OCI-LY1 (cell line): ENCODE measurements at regions not wholly inside any gene's neighbourhood (a gene's known extent, or its start where the extent isn't known, plus 50 kb on each side); places are given as distances from the start of the nearest gene placed in this dataset.

Experiments used
- H2AFZ ChIP-seq: fragments of 200-600 bp; sonication (generic), shearing (Covaris generic); 2 replicates; pipeline ENCODE4 v1.6.0; 2014; ENCODE audit warnings: antibody characterized with exemption, mild to moderate bottlenecking, low read length
- H3F3A ChIP-seq: fragments of 200-600 bp; sonication (generic), shearing (Covaris generic); 2 replicates; pipeline ENCODE4 v1.6.0; 2014; ENCODE audit warnings: mild to moderate bottlenecking, antibody characterized with exemption, low read length, moderate library complexity; ENCODE audit not compliant: insufficient read depth
- H3K27ac ChIP-seq: fragments of 200-600 bp; sonication (generic); 2 replicates; pipeline ENCODE4 v1.5.1; 2014; ENCODE audit warnings: low read length, mixed run types, mild to moderate bottlenecking, low read depth; ENCODE audit not compliant: poor library complexity, severe bottlenecking
- H3K27me3 ChIP-seq: fragments of 200-600 bp; sonication (generic); 2 replicates; pipeline ENCODE4 v1.6.0; 2014; ENCODE audit warnings: antibody characterized with exemption, mild to moderate bottlenecking, low read length, moderate library complexity; ENCODE audit not compliant: insufficient read depth
- H3K36me3 ChIP-seq: fragments of 200-600 bp; sonication (generic); 2 replicates; pipeline ENCODE4 v1.6.1; 2014; ENCODE audit warnings: mild to moderate bottlenecking, antibody characterized with exemption, low read length, moderate library complexity, mixed read lengths; ENCODE audit not compliant: insufficient read depth
- H3K4me1 ChIP-seq: fragments of 200-600 bp; sonication (generic); 2 replicates; pipeline ENCODE4 v1.5.1; 2014; ENCODE audit warnings: mild to moderate bottlenecking, low read length, moderate library complexity; ENCODE audit not compliant: insufficient read depth, severe bottlenecking
- H3K4me2 ChIP-seq: fragments of 200-600 bp; sonication (generic), shearing (Covaris generic); 2 replicates; pipeline ENCODE4 v1.6.1; 2014; ENCODE audit warnings: low read length
- H3K4me3 ChIP-seq: fragments of 200-600 bp; sonication (generic); 2 replicates; pipeline ENCODE4 v1.5.1; 2014; ENCODE audit warnings: low read length, low read depth, mild to moderate bottlenecking, mixed read lengths; ENCODE audit not compliant: poor library complexity, severe bottlenecking
- H3K79me2 ChIP-seq: fragments of 200-600 bp; shearing (Covaris generic); 2 replicates; pipeline ENCODE4 v1.6.1; 2016; ENCODE audit warnings: mixed run types, low read length, mixed read lengths; ENCODE audit not compliant: insufficient read depth
- H3K9ac ChIP-seq: fragments of 200-600 bp; sonication (generic), shearing (Covaris generic); 2 replicates; pipeline ENCODE4 v1.6.1; 2014; ENCODE audit warnings: mild to moderate bottlenecking, low read length, mixed read lengths
- H3K9me2 ChIP-seq: fragments of 200-600 bp; sonication (generic), shearing (Covaris generic); 2 replicates; pipeline ENCODE4 v1.6.1; 2014; ENCODE audit warnings: low read depth, mild to moderate bottlenecking, low read length, mixed read lengths
- H3K9me3 ChIP-seq: fragments of 200-600 bp; shearing (Covaris generic); 2 replicates; pipeline ENCODE4 v1.6.1; 2014; ENCODE audit warnings: low read length, mixed read lengths
- H4K20me1 ChIP-seq: fragments of 200-600 bp; sonication (generic), shearing (Covaris generic); 2 replicates; pipeline ENCODE4 v1.6.0; 2016; ENCODE audit warnings: mild to moderate bottlenecking, low read length; ENCODE audit not compliant: insufficient read depth
- CTCF ChIP-seq: fragments of 200-600 bp; sonication (generic), shearing (Covaris generic); IDR thresholded peaks from 2 replicates; pipeline ENCODE4 v1.5.1; 2017; ENCODE audit warnings: mild to moderate bottlenecking, antibody characterized with exemption, low read length, moderate library complexity, mixed read lengths
- EZH2 ChIP-seq: fragments of 200-600 bp; sonication (generic), shearing (Covaris generic); IDR thresholded peaks from 2 replicates; pipeline ENCODE4 v1.8.0; 2017; ENCODE audit warnings: borderline replicate concordance, mixed run types, mild to moderate bottlenecking, antibody characterized with exemption, low read length, moderate library complexity, mixed read lengths

GRCh38 chr5:121755266-121755665 is 96.4 kb upstream of the FTMT start:
- no peaks in the 10 kb centered on the region for H3K79me2 ChIP-seq
- H3K36me3 ChIP-seq: no peaks in the 10 kb centered on the region
- no peak overlapping the region for H2AFZ ChIP-seq
- H3K4me3 ChIP-seq: no peak overlapping the region
- no peak overlapping the region for H3K9ac ChIP-seq
- no peak overlapping the region for H3K27ac ChIP-seq
- H4K20me1 ChIP-seq: no peaks in the 10 kb centered on the region
- no peaks in the 10 kb centered on the region for H3K4me1 ChIP-seq
- H3K9me3 ChIP-seq: no peaks in the 10 kb centered on the region
- H3K9me2 ChIP-seq: no peaks in the 10 kb centered on the region
- H3K4me2 ChIP-seq: no peak overlapping the region
- no peaks in the 10 kb centered on the region for H3F3A ChIP-seq
- no peaks in the 10 kb centered on the region for H3K27me3 ChIP-seq
- TF ChIP-seq EZH2: no peak
- TF ChIP-seq CTCF: no peak

GRCh38 chr5:121757753-121758152 is 93.9 kb upstream of the FTMT start:
- no peaks in the 10 kb centered on the region for H4K20me1 ChIP-seq
- H3K9me3 ChIP-seq: no peaks in the 10 kb centered on the region
- no peak overlapping the region for H3K9ac ChIP-seq
- no peaks in the 10 kb centered on the region for H3K36me3 ChIP-seq
- H3F3A ChIP-seq: no peaks in the 10 kb centered on the region
- H3K4me1 ChIP-seq: no peaks in the 10 kb centered on the region
- H3K4me3 ChIP-seq: no peak overlapping the region
- no peak overlapping the region for H3K27ac ChIP-seq
- no peaks in the 10 kb centered on the region for H3K9me2 ChIP-seq
- no peaks in the 10 kb centered on the region for H3K79me2 ChIP-seq
- no peak for TF ChIP-seq EZH2
- TF ChIP-seq CTCF: no peak
- no peak overlapping the region for H2AFZ ChIP-seq
- H3K27me3 ChIP-seq: no peaks in the 10 kb centered on the region
- no peak overlapping the region for H3K4me2 ChIP-seq

- Histone ChIP-seq H3F3A (no peaks in the 10 kb centered on the region), H3K79me2 (no peaks in the 10 kb centered on the region), H3K9ac (no peak overlapping the region), H3K4me2 (no peak overlapping the region), H2AFZ (no peak overlapping the region), H3K36me3 (no peaks in the 10 kb centered on the region), H3K4me1 (no peaks in the 10 kb centered on the region), H3K9me2 (no peaks in the 10 kb centered on the region), H3K27me3 (no peaks in the 10 kb centered on the region), H3K4me3 (no peak overlapping the region), H4K20me1 (no peaks in the 10 kb centered on the region), H3K9me3 (no peaks in the 10 kb centered on the region), H3K27ac (no peak overlapping the region)
- TF ChIP-seq CTCF: no peak
- no peak for TF ChIP-seq EZH2
Measured at GRCh38 chr5:121758615-121759014, 93.1 kb upstream of the FTMT start.
